ENCODE measurements at regions not wholly inside any gene's neighbourhood (a gene's known extent, or its start where the extent isn't known, plus 50 kb on each side); places are given as distances from the start of the nearest gene placed in this dataset.
"Not testable (repeated sequence)": the region's sequence is repeated elsewhere in the genome, so short reads cannot be mapped to it uniquely, and the experiment has no call there.

GRCh38 chr6:141528596-141528995 is 604.1 kb upstream of the GJE1 start:
- no peak overlapping the region for H3K4me3 Mint-ChIP-seq (ENCODE audit: unreplicated experiment)
- H3K27me3 Mint-ChIP-seq (ENCODE audit: unreplicated experiment) = no peaks in the 10 kb centered on the region
- H3K9me3 Mint-ChIP-seq (ENCODE audit: unreplicated experiment) = no peaks in the 10 kb centered on the region
- no peaks in the 10 kb centered on the region for H3K4me1 Mint-ChIP-seq (ENCODE audit: low read depth, unreplicated experiment)
- no peak for DNase-seq
- no peak for TF ChIP-seq CTCF (IDR thresholded peaks at IDR 0.05; ENCODE audit: partially characterized antibody, unreplicated experiment)
- H3K36me3 Mint-ChIP-seq (ENCODE audit: unreplicated experiment) = no peaks in the 10 kb centered on the region
- H3K27ac Mint-ChIP-seq (ENCODE audit: unreplicated experiment) = no peak overlapping the region

DNA sequence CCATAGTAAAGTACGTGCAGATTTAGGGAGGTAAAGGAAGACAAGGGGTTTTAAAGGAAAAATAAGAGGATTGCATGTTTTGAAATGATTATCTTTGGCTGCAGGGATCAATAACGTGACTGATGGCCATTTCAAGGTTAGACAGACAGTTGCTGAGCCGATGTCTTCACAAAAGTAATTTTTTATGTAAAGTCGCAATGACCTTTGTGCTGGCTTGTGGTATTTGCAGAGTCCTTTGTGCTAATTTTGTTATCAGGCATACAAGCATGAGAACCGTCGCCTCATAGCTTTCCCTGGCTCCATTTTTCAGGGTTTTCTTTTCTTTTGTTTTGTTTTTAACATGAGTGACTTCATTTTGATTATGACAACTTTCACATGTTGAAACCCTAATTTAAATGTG is 605.7 kb upstream of the GJE1 start:
- no peaks in the 10 kb centered on the region for H3K4me1 Mint-ChIP-seq (ENCODE audit: low read depth, unreplicated experiment)

GRCh38 chr6:141521440-141521839 is 611.3 kb upstream of the GJE1 start:
- H3K4me3 Mint-ChIP-seq (ENCODE audit: unreplicated experiment) = no peak overlapping the region
- H3K27ac Mint-ChIP-seq (ENCODE audit: unreplicated experiment) = no peak overlapping the region
- DNase-seq = no peak
- no peaks in the 10 kb centered on the region for H3K4me1 Mint-ChIP-seq (ENCODE audit: low read depth, unreplicated experiment)
- H3K27me3 Mint-ChIP-seq (ENCODE audit: unreplicated experiment) = no peaks in the 10 kb centered on the region
- no peaks in the 10 kb centered on the region for H3K9me3 Mint-ChIP-seq (ENCODE audit: unreplicated experiment)
- no peaks in the 10 kb centered on the region for H3K36me3 Mint-ChIP-seq (ENCODE audit: unreplicated experiment)
- TF ChIP-seq CTCF (IDR thresholded peaks at IDR 0.05; ENCODE audit: partially characterized antibody, unreplicated experiment) = no peak

More for the DNA sequence above, 605.7 kb upstream of the GJE1 start:
- H3K9me3 Mint-ChIP-seq (ENCODE audit: unreplicated experiment) = no peaks in the 10 kb centered on the region
- H3K36me3 Mint-ChIP-seq (ENCODE audit: unreplicated experiment) = no peaks in the 10 kb centered on the region
- H3K27ac Mint-ChIP-seq (ENCODE audit: unreplicated experiment) = no peak overlapping the region
- no peak for TF ChIP-seq CTCF (IDR thresholded peaks at IDR 0.05; ENCODE audit: partially characterized antibody, unreplicated experiment)
- H3K4me3 Mint-ChIP-seq (ENCODE audit: unreplicated experiment) = no peak overlapping the region
- no peak for DNase-seq
- no peaks in the 10 kb centered on the region for H3K27me3 Mint-ChIP-seq (ENCODE audit: unreplicated experiment)

DNA sequence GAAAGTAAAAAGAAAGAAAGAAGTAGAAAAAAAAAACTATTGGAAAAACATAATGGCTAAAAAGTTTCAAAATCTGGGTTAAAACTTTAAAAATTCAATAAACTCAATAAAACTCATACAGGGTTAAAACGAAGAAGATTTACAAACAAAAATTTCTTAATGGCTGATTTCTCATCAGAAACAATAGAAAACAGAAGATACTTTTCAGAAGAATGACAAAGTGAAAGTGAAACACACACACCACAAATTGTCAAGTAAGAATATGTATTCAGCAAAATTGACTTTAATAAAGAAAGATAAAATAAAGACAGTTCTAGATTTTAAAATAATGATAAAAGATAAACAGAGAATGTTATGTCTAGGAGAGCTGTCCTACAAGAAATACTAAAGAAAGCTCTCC is 618.9 kb upstream of the GJE1 start:
- H3K36me3 Mint-ChIP-seq (ENCODE audit: unreplicated experiment) = no peaks in the 10 kb centered on the region
- H3K4me3 Mint-ChIP-seq (ENCODE audit: unreplicated experiment) = no peak overlapping the region
- no peak for DNase-seq
- H3K27me3 Mint-ChIP-seq (ENCODE audit: unreplicated experiment) = no peaks in the 10 kb centered on the region
- no peaks in the 10 kb centered on the region for H3K4me1 Mint-ChIP-seq (ENCODE audit: low read depth, unreplicated experiment)
- TF ChIP-seq CTCF (IDR thresholded peaks at IDR 0.05; ENCODE audit: partially characterized antibody, unreplicated experiment) = no peak
- no peak overlapping the region for H3K27ac Mint-ChIP-seq (ENCODE audit: unreplicated experiment)
- no peaks in the 10 kb centered on the region for H3K9me3 Mint-ChIP-seq (ENCODE audit: unreplicated experiment)

- Mint-ChIP-seq H3K4me1 (ENCODE audit: low read depth, unreplicated experiment) (no peaks in the 10 kb centered on the region), H3K27me3 (ENCODE audit: unreplicated experiment) (no peaks in the 10 kb centered on the region), H3K27ac (ENCODE audit: unreplicated experiment) (no peak overlapping the region), H3K9me3 (ENCODE audit: unreplicated experiment) (peaks cover 2% of the 10 kb centered on the region), H3K4me3 (ENCODE audit: unreplicated experiment) (no peak overlapping the region), H3K36me3 (ENCODE audit: unreplicated experiment) (peaks cover 6% of the 10 kb centered on the region)
- TF ChIP-seq CTCF (IDR thresholded peaks at IDR 0.05; ENCODE audit: partially characterized antibody, unreplicated experiment) = no peak
- DNase-seq = no peak
Observed at GRCh38 chr6:141510803-141511202, 621.9 kb upstream of the GJE1 start.

- H3K36me3 Mint-ChIP-seq (ENCODE audit: unreplicated experiment) = peaks cover 17% of the 10 kb centered on the region
- H3K27ac Mint-ChIP-seq (ENCODE audit: unreplicated experiment); H3K9me3 Mint-ChIP-seq (ENCODE audit: unreplicated experiment); DNase-seq; H3K4me3 Mint-ChIP-seq (ENCODE audit: unreplicated experiment); H3K4me1 Mint-ChIP-seq (ENCODE audit: low read depth, unreplicated experiment); H3K27me3 Mint-ChIP-seq (ENCODE audit: unreplicated experiment): not testable (repeated sequence)
Observed at GRCh38 chr6:141506062-141506461, 626.7 kb upstream of the GJE1 start.

DNA sequence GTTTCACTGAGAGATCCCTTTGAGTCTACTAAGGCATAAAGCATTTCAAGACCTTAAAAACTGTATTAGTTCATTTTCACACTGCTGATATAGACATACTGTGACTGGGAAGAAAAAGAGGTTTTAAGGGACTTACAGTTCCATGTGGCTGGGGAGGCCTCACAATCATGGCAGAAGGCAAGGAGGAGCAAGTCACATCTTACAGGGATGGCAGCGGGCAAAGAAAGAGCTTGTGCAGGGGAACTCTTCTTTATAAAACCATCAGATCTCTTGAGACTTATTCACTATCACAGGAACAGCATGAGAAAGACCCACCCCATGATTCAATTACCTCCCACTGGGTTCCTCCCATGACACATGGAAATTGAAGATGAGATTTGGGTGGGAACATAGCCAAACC is 628.4 kb upstream of the GJE1 start:
- not testable (repeated sequence) for H3K9me3 Mint-ChIP-seq (ENCODE audit: unreplicated experiment); DNase-seq; H3K27ac Mint-ChIP-seq (ENCODE audit: unreplicated experiment); H3K4me3 Mint-ChIP-seq (ENCODE audit: unreplicated experiment); H3K27me3 Mint-ChIP-seq (ENCODE audit: unreplicated experiment); H3K4me1 Mint-ChIP-seq (ENCODE audit: low read depth, unreplicated experiment)
- H3K36me3 Mint-ChIP-seq (ENCODE audit: unreplicated experiment) = peaks cover 17% of the 10 kb centered on the region

All from glutamatergic neuron (in vitro differentiated cells).